HG03135 (cell line): ENCODE measurements at regions not wholly inside any gene's neighbourhood (a gene's known extent, or its start where the extent isn't known, plus 50 kb on each side); places are given as distances from the start of the nearest gene placed in this dataset.
"Not testable (repeated sequence)": the region's sequence is repeated elsewhere in the genome, so short reads cannot be mapped to it uniquely, and the experiment has no call there.

Source experiments
- ATAC-seq: cut with Tn5 transposase; IDR thresholded peaks from one replicate; pipeline ENCODE4 v1.9.1; 2021; ENCODE audit warnings: mild to moderate bottlenecking, moderate library complexity; ENCODE audit not compliant: unreplicated experiment

DNA sequence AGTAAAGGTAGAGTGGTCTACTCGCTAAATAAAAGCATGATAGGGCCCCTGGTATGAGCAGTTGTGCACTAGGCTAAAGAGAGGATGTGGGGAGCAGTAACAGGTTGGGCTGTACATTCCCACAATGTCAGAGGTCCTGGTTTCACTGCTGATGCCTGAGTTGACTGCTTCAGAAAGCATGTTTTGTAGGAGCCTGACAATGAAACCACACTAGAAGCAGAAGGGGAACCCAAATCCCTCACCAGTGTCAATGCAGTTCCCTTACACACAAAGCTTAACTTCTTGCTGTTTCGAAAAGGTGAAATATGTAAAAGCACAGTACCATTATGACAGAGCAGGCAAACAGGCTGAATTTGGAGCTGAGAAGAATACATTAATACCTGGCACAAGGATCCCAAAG is 291.7 kb upstream of the KYNU start:
- peak; percentile 78 for ATAC-seq

DNA sequence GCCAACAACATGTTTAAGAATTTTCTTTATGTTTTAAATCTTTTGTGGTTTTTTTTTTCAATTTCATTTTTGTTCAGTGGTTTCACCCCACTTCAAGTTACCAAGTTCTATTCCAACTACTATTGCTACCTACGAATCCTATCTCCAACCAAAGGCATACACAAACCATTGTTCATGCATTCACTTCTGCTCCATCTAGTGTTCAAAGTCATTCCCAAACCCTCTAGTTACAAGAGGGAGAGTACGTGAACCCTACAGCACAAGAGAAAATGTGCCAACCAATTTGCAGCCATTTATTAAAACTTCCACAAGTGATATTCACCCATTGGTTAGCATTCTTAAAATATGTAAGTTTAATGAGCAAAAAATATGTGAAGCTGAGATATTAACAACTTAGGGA is 295.1 kb upstream of the KYNU start:
- no peak for ATAC-seq

DNA sequence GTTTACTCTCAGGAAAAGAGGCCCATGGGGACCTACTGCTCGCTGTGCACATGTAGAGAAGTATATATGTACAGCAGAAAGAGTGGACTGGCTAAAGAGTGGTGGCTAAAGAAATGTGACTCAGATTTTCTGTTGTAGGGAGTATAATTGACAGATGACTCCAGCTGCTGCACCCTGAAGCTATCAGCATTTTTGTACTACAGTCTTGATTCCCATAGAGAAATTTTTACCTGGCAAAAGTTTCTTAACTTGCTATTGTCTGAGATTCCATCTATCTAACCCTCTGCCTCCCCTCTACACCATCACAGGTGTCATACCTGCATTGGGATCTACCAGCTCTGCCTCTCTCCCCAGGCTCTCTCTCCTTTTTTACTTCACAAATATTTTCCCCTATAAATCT is 296.0 kb upstream of the KYNU start:
- ATAC-seq = no peak

DNA sequence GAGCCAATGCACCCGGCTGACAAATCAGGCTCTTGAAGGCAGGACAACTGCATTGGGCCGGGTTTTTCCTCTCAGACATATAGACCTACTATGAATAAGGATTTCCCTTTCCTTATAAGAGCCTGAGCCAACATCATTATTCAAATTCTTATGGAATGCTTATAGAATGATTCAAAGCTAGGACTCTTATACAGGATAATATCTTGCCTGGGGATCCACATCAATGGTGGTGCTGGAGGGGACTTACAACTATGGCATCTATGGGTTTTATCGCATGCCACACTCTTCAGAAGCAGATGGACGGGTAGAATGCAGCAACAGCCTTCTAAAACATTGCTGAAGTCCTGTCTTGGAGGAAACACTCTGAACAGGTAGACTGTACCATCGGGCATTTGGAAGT is 296.8 kb upstream of the KYNU start:
- no peak for ATAC-seq

DNA sequence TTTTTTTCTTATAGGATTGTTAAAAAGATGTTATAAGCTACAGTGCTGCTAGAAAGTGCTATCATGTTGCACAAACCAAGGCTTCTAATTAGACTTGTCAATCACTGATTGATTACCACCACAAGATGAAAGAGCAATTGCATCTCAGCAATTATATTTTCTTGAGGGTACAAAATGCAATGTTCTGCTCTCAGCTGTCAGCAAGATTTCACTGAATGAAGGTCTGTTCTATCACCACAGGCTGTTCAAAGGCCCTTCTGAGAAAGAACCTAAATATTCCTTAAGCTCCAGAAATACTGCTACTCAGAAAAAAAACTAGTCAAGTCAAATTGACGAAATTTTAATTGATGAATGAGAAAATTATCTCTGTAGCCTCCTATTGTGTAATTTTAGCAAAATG is 301.9 kb upstream of the KYNU start:
- no peak for ATAC-seq

DNA sequence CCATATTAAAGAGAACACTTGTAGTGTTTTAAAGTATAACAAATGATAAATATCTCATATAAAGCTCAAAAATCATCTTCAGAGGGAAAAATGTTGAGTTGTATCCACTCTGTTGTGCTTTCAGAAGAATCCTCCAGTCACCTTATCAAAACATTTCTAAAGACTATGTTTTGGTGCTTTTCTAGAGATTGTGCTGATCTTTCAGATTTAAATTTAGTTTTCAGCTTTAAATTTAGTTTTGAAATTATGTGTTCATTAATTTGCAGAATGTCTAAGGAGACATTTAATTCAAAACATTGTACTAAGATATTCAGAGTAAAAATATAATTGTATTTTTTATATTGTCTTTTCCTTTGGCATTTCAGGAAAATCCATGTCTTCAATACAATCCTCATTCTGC is 303.1 kb upstream of the KYNU start:
- no peak for ATAC-seq

DNA sequence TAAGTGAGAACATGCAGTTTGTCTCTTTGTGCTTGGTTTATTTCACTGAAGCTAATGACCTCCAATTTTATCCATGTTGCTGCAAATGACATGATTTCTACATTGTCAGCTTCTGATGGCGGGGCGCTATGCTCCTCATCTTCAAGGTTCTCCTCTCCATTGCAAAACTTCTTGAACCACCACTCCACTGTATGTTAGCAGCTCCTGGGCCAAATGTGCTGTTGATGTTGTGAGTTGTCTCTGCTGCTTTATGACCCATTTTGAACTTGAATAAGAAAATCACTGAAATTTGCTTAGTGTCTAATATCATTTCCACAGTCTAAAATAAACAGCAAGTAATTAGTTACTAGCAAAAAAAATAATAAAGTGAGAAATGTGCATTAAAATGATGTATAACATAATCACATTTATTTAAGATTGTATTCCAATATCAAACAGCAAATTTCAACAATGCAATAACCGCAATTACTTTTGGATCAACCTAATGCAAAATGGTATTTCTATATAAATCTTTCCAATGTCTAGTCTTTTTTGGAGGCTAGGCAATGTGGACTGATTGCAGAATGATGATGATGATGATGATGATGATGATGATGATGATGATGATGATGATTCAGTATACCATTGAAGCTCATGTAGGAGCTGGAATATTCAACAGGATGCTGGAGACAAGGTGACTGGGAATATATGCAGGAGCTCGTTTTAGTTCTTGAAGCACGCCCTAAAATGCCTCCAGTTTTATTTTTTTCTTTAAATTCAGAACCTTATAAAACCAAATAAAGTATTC is 304.9 kb upstream of the KYNU start:
- ATAC-seq = no peak

DNA sequence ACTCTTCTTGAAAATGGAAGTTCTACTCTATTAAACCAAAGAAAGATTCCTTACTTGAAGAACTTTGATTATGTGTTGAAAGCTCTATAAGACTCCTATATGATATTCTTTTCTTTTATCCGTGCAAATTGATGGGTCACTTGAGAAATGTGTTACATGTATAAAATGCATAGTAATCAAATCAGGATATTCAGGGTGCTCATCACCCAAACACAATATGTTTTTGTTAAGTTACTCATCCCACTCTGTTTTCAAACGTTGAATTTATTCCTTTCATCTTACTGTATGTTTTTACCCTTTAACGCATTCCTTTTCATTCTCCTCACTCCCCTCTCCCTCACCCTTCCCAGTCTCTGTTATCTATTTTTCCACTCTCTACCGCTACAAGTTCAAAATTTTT is 305.5 kb upstream of the KYNU start:
- ATAC-seq = no peak

DNA sequence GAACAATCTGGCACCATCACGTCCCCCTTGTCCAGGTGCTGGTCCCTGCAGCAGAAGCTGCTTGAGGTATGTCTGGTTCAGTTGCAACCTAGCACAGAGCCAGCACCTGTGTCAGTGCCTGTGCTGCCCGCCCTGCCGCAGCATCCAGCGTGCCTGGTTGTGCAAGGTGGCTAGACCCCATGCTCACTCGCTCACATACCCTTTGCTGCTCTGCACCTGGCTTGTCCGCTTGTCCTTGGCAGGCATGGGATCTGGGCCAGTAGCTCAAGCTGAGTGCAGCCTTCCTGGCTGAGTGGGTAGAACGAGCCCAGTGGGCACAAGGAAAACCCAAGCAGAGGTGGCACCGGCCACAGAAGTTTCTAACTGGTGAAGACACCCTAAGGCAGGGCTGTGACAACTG is 314.6 kb upstream of the KYNU start:
- ATAC-seq = no peak

DNA sequence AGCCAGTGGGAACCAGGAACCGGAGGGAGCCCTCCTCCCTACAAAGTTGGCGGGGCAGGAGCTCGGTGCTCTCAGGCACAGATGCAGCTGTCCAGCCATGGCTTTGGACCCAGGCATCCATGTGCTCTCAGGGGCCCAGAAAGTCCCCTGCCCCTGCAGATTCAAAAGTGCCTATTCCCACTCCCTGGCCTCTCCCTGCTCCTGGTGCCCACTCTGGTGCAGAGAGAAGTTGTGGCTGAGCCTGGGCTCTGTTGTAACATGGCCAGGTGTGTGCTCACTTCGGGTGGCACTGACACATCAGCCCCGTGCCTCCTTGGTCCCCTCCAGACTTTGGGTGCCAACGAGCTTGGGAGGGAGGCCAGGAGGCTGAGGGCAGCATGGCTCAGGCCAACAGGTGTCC is 315.8 kb upstream of the KYNU start:
- no peak for ATAC-seq

DNA sequence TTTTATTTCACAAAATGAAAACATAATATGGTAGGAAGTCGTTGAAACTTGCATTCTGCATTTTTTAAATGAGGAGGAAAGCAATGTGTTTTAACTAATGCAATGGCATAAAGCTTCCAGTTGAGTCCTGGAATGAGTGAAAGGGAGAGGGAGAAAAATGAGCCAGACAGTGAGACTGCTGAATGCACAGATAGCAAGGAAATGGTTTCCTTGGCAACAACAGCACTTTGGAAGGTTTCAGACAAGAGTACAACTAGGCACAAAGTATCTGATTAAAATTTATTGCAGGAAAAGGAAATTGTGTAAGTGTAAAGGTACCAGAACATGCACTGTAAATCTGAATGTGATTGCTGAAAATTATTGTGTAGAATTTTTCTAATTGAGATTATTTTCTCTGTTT is 320.1 kb upstream of the KYNU start:
- no peak for ATAC-seq

DNA sequence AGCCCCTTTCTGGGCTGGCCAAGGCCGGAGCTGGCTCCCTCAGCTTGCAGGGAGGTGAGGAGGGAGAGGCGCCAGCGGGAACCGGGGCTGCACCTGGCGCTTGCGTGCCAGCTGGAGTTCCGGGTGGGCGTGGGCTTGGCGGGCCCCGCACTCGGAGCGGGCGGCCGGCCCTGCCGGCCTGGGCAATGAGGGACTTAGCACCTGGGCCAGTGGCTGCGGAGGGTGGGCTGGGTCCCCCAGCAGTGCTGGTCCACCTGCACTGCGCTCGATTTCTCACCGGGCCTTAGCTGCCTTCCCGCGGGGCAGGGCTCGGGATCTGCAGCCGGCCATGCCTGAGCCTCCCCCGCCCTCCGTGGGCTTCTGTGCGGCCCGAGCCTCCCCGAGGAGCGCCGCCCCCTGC is 331.5 kb upstream of the KYNU start:
- ATAC-seq = not testable (repeated sequence)

DNA sequence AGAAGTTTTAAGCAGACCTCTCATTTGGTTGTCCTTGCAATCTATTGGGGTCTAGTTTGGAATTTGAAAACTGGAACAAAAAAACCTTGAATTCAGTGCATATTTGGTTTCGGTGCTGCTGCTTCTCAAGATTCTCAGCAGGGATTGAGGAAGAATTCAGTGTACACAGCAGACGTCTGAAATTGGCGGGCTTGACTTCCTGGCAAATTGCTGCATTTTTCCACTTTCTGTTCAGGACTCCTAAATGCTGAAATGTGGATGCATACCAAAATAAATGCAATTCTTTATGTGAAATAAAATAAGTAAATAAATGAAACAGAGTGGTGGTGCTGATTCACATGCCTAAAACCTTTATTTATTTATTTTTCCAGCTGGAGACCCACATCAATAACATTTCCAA is 332.4 kb upstream of the KYNU start:
- no peak for ATAC-seq

DNA sequence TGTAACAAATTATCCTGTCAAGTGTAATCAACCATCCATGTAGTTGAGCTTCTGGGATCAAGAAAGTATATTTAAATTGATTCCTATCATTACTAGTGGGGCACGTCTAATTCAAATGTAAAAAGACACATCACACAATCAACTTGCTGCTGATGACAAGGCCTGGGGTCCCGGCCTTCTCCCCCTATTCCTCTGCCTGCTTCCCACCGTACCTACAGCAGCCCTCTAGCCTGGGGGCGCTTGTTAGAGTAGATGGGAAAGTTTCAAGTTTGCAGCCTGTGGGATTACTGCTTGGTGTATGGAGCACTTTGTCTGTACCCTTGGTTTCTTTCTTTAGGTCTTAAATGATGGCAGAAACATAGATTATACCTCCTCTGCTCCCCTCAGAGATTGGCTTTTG is 333.3 kb upstream of the KYNU start:
- no peak for ATAC-seq

DNA sequence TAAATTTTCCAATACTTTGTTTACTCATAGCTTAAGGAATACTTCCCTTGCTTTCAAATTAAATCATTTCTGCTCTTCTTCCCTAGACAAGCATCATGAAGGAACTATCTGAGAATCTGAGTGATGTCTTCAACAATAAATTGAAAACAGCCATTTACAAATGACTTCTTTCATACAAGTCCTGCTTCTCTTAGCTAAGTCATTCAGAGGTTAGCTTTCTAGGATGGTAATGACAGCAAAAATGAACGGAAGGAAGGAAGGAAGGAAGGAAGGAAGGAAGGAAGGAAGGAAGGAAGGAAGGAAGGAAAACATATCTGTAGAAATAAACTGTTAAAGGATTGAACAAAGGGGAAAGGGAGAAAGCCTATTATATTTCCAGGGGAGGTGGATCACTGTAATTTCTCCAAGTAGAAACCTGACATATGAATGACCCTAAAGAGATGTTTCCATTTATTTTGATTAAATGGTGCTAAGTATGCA is 335.0 kb upstream of the KYNU start:
- no peak for ATAC-seq

DNA sequence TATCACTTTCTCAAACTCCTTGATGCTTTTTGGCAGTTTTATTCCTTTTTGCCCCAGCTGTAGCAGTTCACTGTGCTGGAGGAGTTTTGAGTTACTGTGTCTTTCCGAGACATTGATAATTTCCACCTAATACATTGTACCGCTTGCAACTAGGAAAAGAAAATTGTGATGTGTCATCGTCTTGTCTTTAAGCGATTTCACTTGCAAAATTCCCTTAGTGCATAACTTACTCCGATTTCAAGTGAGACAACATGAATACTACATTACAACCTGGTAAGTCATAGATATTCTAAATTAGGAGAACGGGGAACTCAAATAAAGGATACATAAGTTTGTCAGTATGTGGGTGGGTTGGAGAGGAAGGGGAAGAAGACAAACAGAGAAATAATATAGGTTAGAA is 340.5 kb upstream of the KYNU start:
- ATAC-seq = no peak

DNA sequence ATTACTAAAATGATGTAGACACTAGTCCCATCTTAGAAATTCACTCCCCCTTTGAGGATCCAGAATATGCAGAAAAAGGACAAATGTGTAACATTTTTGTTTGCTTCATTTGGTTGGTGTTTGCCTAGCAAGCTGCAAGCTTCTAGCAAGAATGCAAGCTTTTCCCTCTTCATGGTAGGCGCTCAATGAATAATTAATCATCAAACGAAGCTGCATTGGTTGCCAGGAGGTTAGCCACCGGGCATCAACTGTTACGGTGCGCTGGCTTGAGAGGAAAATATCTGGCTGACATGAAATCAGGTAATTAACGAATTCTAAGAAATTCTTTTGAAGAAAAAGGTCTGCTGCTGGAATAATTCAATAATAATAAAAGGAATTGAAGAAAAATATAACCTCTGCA is 341.0 kb upstream of the KYNU start:
- ATAC-seq = no peak

DNA sequence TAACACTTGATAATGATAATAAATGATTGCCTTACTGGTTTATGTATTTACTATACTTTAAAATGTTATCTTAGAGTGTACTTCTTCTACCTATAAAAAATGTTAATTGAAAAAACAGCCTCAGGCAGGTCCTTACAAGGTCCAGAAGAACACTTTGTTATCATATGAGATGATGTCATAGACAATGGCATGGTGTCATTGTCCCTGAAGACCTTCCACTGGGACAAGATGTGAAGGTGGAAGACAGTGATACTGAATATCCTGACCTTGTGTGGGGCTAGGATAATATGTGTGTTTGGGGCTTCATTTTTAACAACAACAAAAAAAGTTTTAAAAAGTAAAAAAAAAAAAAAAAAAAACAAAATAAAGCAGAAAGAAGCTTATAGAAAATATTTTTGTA is 342.2 kb upstream of the KYNU start:
- no peak for ATAC-seq

DNA sequence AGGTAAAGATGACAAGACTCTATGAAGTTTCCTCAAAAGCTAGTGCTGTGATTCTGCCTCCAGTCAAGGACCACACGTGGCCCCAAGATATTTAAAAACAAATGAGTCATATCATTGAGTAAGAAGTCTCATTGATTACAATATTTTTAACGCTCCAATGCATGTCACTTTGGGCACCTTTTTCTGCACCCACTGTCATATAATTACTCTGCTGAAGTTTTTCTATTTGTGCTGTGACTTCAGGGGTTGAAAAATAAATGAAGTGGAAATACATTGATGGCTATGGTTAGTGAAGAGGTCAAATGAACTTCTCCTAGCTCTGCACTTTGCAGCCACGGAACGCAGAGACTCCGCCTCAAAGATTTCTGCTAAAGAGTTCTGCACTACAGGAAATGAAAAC is 344.3 kb upstream of the KYNU start:
- no peak for ATAC-seq

DNA sequence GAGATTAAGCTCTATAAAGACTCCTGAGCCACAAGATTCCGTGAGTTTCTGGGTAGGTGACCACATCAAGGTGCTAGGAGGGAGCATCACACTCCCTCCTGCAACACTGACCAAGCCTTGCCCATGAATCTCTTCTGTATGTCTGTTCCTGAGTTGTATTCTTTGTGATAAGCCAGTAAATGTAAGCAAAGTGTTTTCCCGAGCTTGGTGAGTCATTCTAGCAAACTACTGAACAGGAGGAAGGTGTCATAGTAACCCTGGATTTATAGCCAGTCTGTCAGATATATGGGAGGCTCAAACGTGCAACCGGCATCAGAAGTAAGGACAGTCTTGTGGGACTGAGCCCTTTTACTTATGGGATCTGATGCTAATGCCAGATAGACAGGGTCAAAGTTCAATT is 346.1 kb upstream of the KYNU start:
- no peak for ATAC-seq

DNA sequence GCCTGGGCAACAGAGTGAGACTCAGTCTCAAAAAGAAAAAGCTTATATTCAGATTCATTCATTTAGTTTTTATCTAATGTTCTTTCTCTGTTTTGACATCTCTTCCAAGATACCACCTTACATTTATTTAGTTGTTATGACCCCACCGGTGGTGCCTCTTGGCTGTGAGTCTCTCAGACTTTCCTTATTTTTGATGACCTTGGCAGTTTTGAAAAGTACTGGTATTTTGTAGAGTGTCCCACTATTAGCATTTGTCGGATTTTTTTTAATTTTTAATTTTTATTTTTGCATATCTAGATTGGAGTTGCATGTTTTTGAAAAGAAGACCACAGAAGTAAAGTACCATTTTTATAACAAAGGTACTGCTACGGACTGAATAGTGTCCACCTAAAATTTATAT is 351.7 kb upstream of the KYNU start:
- no peak for ATAC-seq

DNA sequence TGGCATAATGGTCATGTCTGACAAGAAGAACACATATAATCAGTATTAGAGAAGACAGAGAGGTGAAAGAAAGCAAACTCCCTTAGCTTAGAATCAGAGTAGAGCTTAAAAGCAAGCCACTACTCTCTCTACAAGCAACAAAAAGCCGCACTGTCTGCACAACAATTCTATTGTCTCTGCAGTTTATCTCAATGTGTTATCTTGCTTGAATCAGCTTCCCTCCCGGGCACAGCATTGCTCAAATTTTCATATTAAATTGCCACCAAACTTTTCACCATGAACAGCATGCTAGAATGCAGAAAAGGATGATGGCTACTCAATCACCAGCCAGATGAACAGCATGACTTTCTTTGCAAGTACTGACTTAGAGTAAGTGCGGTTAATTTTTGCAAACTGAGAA is 356.0 kb upstream of the KYNU start:
- no peak for ATAC-seq

DNA sequence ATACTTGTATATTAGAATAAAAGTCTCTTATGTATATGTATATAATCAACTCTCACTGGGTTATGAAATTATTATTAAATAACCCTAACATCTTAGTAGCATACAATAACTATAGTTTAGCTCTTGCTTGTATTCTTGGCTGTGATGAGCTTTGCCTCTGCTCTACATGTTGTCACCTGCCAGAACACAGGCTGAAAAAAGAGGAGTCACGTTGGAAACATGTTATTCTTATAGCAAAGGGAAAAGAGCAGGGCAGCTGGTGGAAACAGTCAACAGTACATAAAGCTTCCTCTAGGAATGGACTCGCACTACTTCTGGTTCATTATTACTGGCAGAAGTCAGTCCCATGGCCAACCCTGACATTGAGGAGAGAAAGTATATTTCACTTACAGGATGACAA is 362.0 kb upstream of the KYNU start:
- ATAC-seq = no peak
